AG04450 (cell line): ENCODE measurements at regions not wholly inside any gene's neighbourhood (a gene's known extent, or its start where the extent isn't known, plus 50 kb on each side); places are given as distances from the start of the nearest gene placed in this dataset.

Experiments used
- CTCF ChIA-PET: fragments of 300-600, 350-600 bp; formaldehyde crosslinking; extraction: SDS; loops from one replicate; lab custom pipeline; 2022; ENCODE audit warnings: antibody characterized with exemption, inconsistent platforms; lab: Charles Lee
- POLR2A ChIA-PET: fragments of 350-600 bp; formaldehyde crosslinking; extraction: SDS; loops from one replicate; lab custom pipeline; 2021; ENCODE audit warnings: antibody characterized with exemption, inconsistent platforms; lab: Yijun Ruan, JAX
- DNase-seq: peaks from one replicate; pipeline ENCODE4 v3.0.0-alpha.2; 2011; ENCODE audit warnings: low read depth, low spot score
- H3K27ac ChIP-seq: one replicate; pipeline ENCODE4 v1.5.1; 2012; ENCODE audit warnings: low read depth, low read length, control low read depth
- H3K27me3 ChIP-seq: one replicate; pipeline ENCODE4 v1.6.0; 2012; ENCODE audit warnings: low read length; ENCODE audit not compliant: control insufficient read depth, insufficient read depth
- H3K4me3 ChIP-seq: 2 replicates; pipeline ENCODE4 v1.5.1; 2011; ENCODE audit warnings: mild to moderate bottlenecking, low read depth, low read length, control low read depth
- H3K9me3 ChIP-seq: 2 replicates; pipeline ENCODE4 v1.5.1; 2012; ENCODE audit warnings: low read length; ENCODE audit not compliant: control insufficient read depth, insufficient read depth
- TF ChIP-seq, protein P1 (sequence below): IDR thresholded peaks from 2 replicates; pipeline ENCODE4 v1.5.1; 2011; ENCODE audit warnings: low read depth, low read length, control low read depth, inconsistent platforms

- TF ChIP-seq, protein P1, sequence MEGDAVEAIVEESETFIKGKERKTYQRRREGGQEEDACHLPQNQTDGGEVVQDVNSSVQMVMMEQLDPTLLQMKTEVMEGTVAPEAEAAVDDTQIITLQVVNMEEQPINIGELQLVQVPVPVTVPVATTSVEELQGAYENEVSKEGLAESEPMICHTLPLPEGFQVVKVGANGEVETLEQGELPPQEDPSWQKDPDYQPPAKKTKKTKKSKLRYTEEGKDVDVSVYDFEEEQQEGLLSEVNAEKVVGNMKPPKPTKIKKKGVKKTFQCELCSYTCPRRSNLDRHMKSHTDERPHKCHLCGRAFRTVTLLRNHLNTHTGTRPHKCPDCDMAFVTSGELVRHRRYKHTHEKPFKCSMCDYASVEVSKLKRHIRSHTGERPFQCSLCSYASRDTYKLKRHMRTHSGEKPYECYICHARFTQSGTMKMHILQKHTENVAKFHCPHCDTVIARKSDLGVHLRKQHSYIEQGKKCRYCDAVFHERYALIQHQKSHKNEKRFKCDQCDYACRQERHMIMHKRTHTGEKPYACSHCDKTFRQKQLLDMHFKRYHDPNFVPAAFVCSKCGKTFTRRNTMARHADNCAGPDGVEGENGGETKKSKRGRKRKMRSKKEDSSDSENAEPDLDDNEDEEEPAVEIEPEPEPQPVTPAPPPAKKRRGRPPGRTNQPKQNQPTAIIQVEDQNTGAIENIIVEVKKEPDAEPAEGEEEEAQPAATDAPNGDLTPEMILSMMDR: no peak
- Histone ChIP-seq H3K4me3 (no peak overlapping the region), H3K9me3 (no peaks in the 10 kb centered on the region), H3K27ac (no peak overlapping the region), H3K27me3 (no peaks in the 10 kb centered on the region)
- POLR2A ChIA-PET: interaction anchor here (0.6 kb wide), 1 partner anchor 25 kb away, joined by 3 read pairs; no protein-coding TSS in a partner anchor
- CTCF ChIA-PET: no interaction called here
- DNase-seq: no peak
Measured at GRCh38 chr2:219939647-219940046, 312.2 kb downstream of the SLC4A3 start.

GRCh38 chr2:219944866-219945265 is 317.4 kb downstream of the SLC4A3 start:
- POLR2A ChIA-PET: no interaction called here
- no peak for DNase-seq
- H3K27me3 ChIP-seq: no peaks in the 10 kb centered on the region
- no peaks in the 10 kb centered on the region for H3K9me3 ChIP-seq
- CTCF ChIA-PET: no interaction called here
- H3K4me3 ChIP-seq: no peak overlapping the region
- TF ChIP-seq, protein P1: no peak
- no peak overlapping the region for H3K27ac ChIP-seq

DNA sequence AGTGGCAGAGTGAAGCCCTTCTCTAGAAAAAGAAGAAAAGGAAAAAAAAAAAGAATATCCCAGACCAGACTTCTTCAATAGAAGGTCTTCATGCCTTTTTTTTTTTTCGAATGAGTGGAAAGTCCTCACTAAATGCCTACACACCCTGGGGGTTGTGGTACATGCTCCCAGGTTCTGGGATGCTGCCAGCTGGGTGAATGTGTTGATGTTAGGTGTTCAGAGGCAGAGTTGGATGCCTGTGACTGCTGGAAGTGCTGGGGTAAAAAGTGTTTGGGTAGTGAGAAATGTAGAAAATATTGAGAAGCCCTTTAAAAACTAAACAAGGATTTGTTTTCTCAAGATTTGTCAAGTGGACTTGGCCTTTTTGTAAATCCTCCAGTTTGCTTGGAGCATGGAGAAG is 318.6 kb downstream of the SLC4A3 start:
- Histone ChIP-seq H3K9me3 (no peaks in the 10 kb centered on the region), H3K27ac (no peak overlapping the region), H3K4me3 (no peak overlapping the region), H3K27me3 (no peaks in the 10 kb centered on the region)
- ChIA-PET CTCF (interaction anchor here (0.7 to 1.0 kb wide), 2 partner anchors 9 to 52 kb away, joined by 3 to 7 read pairs; no protein-coding TSS in a partner anchor), POLR2A (no interaction called here)
- DNase-seq: no peak
- TF ChIP-seq, protein P1: no peak

DNA sequence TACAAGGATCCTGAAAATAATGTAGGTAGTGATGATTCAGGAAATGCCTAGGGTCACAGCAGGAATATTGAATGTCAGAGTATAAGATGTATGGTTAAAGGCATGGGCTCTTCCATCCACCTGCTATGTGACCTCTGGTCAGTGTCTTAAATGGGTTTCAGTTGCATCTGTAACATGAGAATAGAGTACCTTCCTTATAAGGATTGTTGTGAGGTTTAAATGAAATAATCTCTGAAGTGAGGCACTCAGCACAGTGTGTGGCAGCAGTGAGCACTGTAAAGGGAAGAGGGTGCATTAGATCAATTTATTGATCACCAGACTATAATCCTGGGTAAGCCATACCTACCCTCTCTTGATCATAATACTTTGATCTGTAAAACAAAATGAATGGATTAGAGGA is 319.1 kb downstream of the SLC4A3 start:
- TF ChIP-seq, protein P1: no peak
- no peak for DNase-seq
- no peak overlapping the region for H3K4me3 ChIP-seq
- ChIA-PET POLR2A (no interaction called here), CTCF (interaction anchor here (1.0 kb wide), 1 partner anchor 52 kb away, joined by 3 read pairs; no protein-coding TSS in a partner anchor)
- no peak overlapping the region for H3K27ac ChIP-seq
- no peaks in the 10 kb centered on the region for H3K27me3 ChIP-seq
- no peaks in the 10 kb centered on the region for H3K9me3 ChIP-seq

DNA sequence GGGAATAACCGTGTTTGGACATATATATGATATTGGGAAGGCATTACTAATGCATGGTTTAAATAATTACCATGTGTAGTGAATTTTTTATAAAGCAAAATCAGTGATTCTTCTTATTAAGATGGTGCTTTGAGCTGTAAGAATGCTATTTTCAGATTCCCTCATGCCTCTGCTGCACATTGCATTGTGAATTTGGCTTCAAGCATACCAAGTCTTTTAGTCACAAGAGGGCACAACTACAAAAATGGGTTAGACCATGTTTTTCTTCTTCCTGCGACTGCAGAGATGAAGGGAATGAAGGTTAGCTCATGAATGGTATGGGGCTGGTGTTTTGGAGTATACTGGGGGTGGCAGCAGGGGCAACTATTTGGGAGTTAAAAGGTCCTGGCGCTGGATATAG is 320.1 kb downstream of the SLC4A3 start:
- Histone ChIP-seq H3K4me3 (no peak overlapping the region), H3K9me3 (no peaks in the 10 kb centered on the region), H3K27ac (no peak overlapping the region), H3K27me3 (no peaks in the 10 kb centered on the region)
- no peak for DNase-seq
- ChIA-PET POLR2A (no interaction called here), CTCF (no interaction called here)
- TF ChIP-seq, protein P1: no peak
